B cell (primary cell): ENCODE measurements at regions not wholly inside any gene's neighbourhood (a gene's known extent, or its start where the extent isn't known, plus 50 kb on each side); places are given as distances from the start of the nearest gene placed in this dataset.

Source experiments
- ATAC-seq: fragments of 200-7000 bp; cut with Tn5 transposase; one replicate; pipeline ENCODE4 v1.10.0; 2021; ENCODE audit warnings: low read depth, mild to moderate bottlenecking, moderate number of reproducible peaks, moderate library complexity
- CTCF ChIA-PET: fragments of 350-600 bp; sonication (Branson Sonifier 250); formaldehyde crosslinking; loops from one replicate; lab custom pipeline; 2021; ENCODE audit warnings: antibody characterized with exemption, inconsistent platforms; lab: Charles Lee
- POLR2A ChIA-PET: fragments of 350-600 bp; sonication (Branson Sonifier 250); formaldehyde crosslinking; loops from one replicate; lab custom pipeline; 2021; ENCODE audit warnings: antibody characterized with exemption; lab: Charles Lee
- DNase-seq: peaks from one replicate; pipeline ENCODE4 v3.0.0; 2013
- H2AFZ ChIP-seq: 2 replicates; pipeline ENCODE4 v1.6.1; 2012; ENCODE audit warnings: mild to moderate bottlenecking, low read depth, low read length; ENCODE audit not compliant: insufficient read depth, poor library complexity, severe bottlenecking
- H3K27ac ChIP-seq, 2 donors: 1 replicate in 1 of 2; 2 replicates in 1 of 2; pipeline ENCODE4 v1.5.1; 2012 to 2013; ENCODE audit warnings: low read length in 2 of 2, mild to moderate bottlenecking in 2 of 2, moderate library complexity in 1 of 2
- H3K27me3 ChIP-seq, 4 experiments: fragments of 200-600 bp in 1 of 4; sonication (generic) in 1 of 4; replicated peaks in 1 of 4; 1 replicate in 2 of 4; 2 replicates in 2 of 4; pipeline versions ENCODE4 v1.6.1 to v1.7.0; 2013 to 2016; ENCODE audit warnings: low read length in 3 of 4, mild to moderate bottlenecking in 2 of 4, mixed read lengths in 1 of 4, moderate library complexity in 1 of 4; ENCODE audit not compliant: insufficient read depth in 4 of 4, control insufficient read depth in 3 of 4; ENCODE audit errors: control extremely low read depth in 1 of 4
- H3K36me3 ChIP-seq, 2 experiments: replicated peaks in 1 of 2; 1 replicate in 1 of 2; 2 replicates in 1 of 2; pipeline versions ENCODE4 v1.6.1 to v1.7.1; 2013; ENCODE audit warnings: low read length in 1 of 2; ENCODE audit not compliant: insufficient read depth in 2 of 2, control insufficient read depth in 1 of 2; ENCODE audit errors: control extremely low read depth in 1 of 2, extremely low read depth in 1 of 2
- H3K4me1 ChIP-seq, 2 donors: fragments of 200-600 bp in 1 of 2; sonication (generic) in 1 of 2; 1 replicate in 1 of 2; 2 replicates in 1 of 2; pipeline versions ENCODE4 v1.5.1 to v1.6.1; 2013 to 2017; ENCODE audit warnings: low read length in 2 of 2; ENCODE audit not compliant: control insufficient read depth in 2 of 2, insufficient read depth in 2 of 2
- H3K4me2 ChIP-seq: replicated peaks from 2 replicates; pipeline ENCODE3; 2012; ENCODE audit warnings: mild to moderate bottlenecking, low read depth, low read length; ENCODE audit not compliant: poor library complexity, severe bottlenecking
- H3K4me3 ChIP-seq, 5 experiments: fragments of 200-600 bp in 1 of 5; sonication (generic) in 1 of 5; 1 replicate in 3 of 5; 2 replicates in 2 of 5; pipeline versions ENCODE4 v1.5.1 to v1.7.0; 2011 to 2016; ENCODE audit warnings: low read length in 4 of 5, mild to moderate bottlenecking in 4 of 5, low read depth in 2 of 5, control low read depth in 1 of 5, moderate library complexity in 1 of 5; ENCODE audit not compliant: insufficient read depth in 1 of 5; ENCODE audit errors: control extremely low read depth in 1 of 5, extremely low read depth in 1 of 5
- H3K79me2 ChIP-seq: fragments of 200-600 bp; sonication (generic); one replicate; pipeline ENCODE4 v1.6.0; 2016; ENCODE audit warnings: low read length; ENCODE audit not compliant: control insufficient read depth, insufficient read depth
- H3K9ac ChIP-seq: fragments of 200-600 bp; sonication (generic); 2 replicates; pipeline ENCODE4 v1.6.1; 2017; ENCODE audit warnings: mild to moderate bottlenecking, low read length, moderate library complexity
- H3K9me3 ChIP-seq, 3 donors: one replicate each; pipeline versions ENCODE4 v1.6.1 to v1.7.1; 2013; ENCODE audit warnings: low read length in 2 of 3; ENCODE audit not compliant: control insufficient read depth in 2 of 3, insufficient read depth in 1 of 3; ENCODE audit errors: control extremely low read depth in 1 of 3
- H4K20me1 ChIP-seq: 2 replicates; pipeline ENCODE4 v1.6.0; 2012; ENCODE audit warnings: mild to moderate bottlenecking, low read length; ENCODE audit not compliant: insufficient read depth, control insufficient read depth, poor library complexity, severe bottlenecking
- H3K27ac Mint-ChIP-seq: one replicate; pipeline ENCODE4 v1.8.0; 2021; ENCODE audit warnings: mixed read lengths
- H3K27me3 Mint-ChIP-seq: one replicate; pipeline ENCODE4 v1.8.0; 2021; ENCODE audit warnings: mixed read lengths
- H3K4me1 Mint-ChIP-seq: one replicate; pipeline ENCODE4 v1.8.0; 2021; ENCODE audit warnings: mixed read lengths
- H3K4me3 Mint-ChIP-seq: one replicate; pipeline ENCODE4 v1.8.0; 2021; ENCODE audit warnings: mixed read lengths
- H3K9me3 Mint-ChIP-seq: one replicate; pipeline ENCODE4 v1.8.0; 2022; ENCODE audit warnings: mixed read lengths; ENCODE audit not compliant: insufficient read depth
- EZH2 ChIP-seq: IDR thresholded peaks from 2 replicates; pipeline ENCODE4 v1.6.1; 2012; ENCODE audit warnings: borderline replicate concordance, low read depth, mild to moderate bottlenecking, moderate library complexity, low read length; ENCODE audit not compliant: insufficient read depth, poor library complexity, severe bottlenecking
- WGBS: methylation state at CpG from one replicate; pipeline ENCODE4 v1.1.5; 2013; ENCODE audit warnings: missing lambda C conversion rate; ENCODE audit not compliant: insufficient coverage; 5-methylcytosine and 5-hydroxymethylcytosine counted together
- intact Hi-C: fragments of 100-400 bp; cut with micrococcal nuclease; formaldehyde crosslinking; loops from one replicate; pipeline ENCODE4 v1.10.0; 2022
- TF ChIP-seq, protein P1 (sequence below): fragments of 200-600 bp; IDR thresholded peaks from one replicate; pipeline ENCODE4 v1.8.0; 2022; ENCODE audit warnings: antibody characterized with exemption, mild to moderate bottlenecking

DNA sequence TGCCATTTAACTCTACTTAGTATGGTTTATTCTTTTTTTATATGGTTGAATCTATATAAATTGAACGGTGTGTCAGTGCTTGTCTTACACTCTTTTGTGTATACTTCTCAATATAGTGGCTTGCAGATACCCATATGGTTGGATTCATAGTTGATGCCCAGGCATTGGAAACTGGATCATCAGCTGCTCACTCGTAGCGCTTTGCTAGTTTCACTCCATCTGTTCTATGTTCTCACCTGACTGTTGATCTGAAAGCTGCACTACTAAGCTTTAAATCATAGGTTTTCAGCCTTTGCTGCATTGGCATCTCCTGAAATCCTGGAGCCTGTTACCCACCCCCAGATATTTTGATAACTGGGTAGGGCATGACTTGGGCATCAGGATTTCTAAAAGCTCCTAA lies 121.6 kb upstream of the DCLK2 start:
- Histone ChIP-seq H3K4me3 (no peak overlapping the region), H3K27me3 (no peaks in the 10 kb centered on the region), H3K9me3 (no peaks in the 10 kb centered on the region), H3K27ac (no peak overlapping the region), H3K79me2 (no peaks in the 10 kb centered on the region), H3K36me3 (no peaks in the 10 kb centered on the region), H3K4me1 (no peaks in the 10 kb centered on the region), H4K20me1 (no peaks in the 10 kb centered on the region), H2AFZ (no peak overlapping the region), H3K9ac (no peak overlapping the region), H3K4me2 (no peak overlapping the region)
- Mint-ChIP-seq H3K9me3 (no peaks in the 10 kb centered on the region), H3K27me3 (peaks cover 5% of the 10 kb centered on the region), H3K27ac (no peak overlapping the region), H3K4me1 (no peaks in the 10 kb centered on the region), H3K4me3 (no peak overlapping the region)
- no peak for TF ChIP-seq EZH2
- TF ChIP-seq, protein P1, sequence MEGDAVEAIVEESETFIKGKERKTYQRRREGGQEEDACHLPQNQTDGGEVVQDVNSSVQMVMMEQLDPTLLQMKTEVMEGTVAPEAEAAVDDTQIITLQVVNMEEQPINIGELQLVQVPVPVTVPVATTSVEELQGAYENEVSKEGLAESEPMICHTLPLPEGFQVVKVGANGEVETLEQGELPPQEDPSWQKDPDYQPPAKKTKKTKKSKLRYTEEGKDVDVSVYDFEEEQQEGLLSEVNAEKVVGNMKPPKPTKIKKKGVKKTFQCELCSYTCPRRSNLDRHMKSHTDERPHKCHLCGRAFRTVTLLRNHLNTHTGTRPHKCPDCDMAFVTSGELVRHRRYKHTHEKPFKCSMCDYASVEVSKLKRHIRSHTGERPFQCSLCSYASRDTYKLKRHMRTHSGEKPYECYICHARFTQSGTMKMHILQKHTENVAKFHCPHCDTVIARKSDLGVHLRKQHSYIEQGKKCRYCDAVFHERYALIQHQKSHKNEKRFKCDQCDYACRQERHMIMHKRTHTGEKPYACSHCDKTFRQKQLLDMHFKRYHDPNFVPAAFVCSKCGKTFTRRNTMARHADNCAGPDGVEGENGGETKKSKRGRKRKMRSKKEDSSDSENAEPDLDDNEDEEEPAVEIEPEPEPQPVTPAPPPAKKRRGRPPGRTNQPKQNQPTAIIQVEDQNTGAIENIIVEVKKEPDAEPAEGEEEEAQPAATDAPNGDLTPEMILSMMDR: no peak
- intact Hi-C loops: no loop called here
- DNase-seq: no peak
- ChIA-PET CTCF (no interaction called here), POLR2A (no interaction called here)
- no peak for ATAC-seq
- 100% methylated on average over 2 of the region's 3 CpGs for WGBS

DNA sequence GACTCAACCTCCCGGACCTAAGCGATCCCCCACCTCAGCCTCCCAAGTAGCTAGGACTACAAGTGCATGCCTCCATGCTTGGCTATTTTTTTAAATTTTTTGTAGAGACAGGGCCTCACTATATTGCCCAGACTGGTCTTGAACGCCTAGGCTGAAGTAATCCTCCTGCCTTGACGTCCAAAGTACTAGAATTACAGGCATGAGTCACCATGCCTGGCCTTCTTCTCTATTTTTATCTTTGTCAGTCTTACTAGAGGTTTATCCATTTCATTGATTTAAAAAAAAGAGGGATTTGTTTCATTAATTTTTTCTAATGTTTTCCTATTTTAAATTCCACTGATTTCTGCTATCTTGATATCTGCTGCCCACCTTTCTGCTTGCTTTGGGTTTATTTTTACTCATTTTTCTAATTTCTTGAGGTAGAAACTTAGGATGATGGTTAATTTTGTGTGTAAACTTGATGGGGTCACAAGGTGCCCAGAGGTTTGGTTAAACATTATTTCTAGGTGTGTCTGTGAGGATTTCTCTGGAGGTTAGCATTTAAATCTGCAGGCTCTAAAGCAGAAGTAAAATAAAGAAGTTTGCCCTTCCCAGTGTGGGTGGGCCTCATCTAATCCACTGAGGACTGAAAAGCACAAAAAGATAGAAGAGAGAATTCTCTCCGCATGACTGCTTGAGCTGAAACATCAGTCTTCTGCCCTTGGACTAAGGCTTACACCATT lies 116.2 kb upstream of the DCLK2 start:
- POLR2A ChIA-PET: no interaction called here
- Histone ChIP-seq H3K27me3 (peaks cover 0 to 3% (median 0%) of the 10 kb centered on the region in 4 experiments), H4K20me1 (no peaks in the 10 kb centered on the region), H3K36me3 (no peaks in the 10 kb centered on the region), H2AFZ (no peak overlapping the region), H3K79me2 (no peaks in the 10 kb centered on the region), H3K9ac (no peak overlapping the region), H3K4me3 (no peak overlapping the region), H3K27ac (no peak overlapping the region), H3K4me1 (no peaks in the 10 kb centered on the region), H3K4me2 (no peak overlapping the region), H3K9me3 (no peaks in the 10 kb centered on the region)
- H3K9me3 Mint-ChIP-seq: no peaks in the 10 kb centered on the region
- WGBS: 90% methylated on average over 4 of the region's 5 CpGs
- no peak overlapping the region for H3K4me3 Mint-ChIP-seq
- no peak for ATAC-seq
- CTCF ChIA-PET: interaction anchor here (0.6 kb wide), 1 partner anchor 50 kb away, joined by 3 read pairs; no protein-coding TSS in a partner anchor
- no peak overlapping the region for H3K27ac Mint-ChIP-seq
- intact Hi-C loops: no loop called here
- peaks cover 5% of the 10 kb centered on the region for H3K27me3 Mint-ChIP-seq
- no peak for DNase-seq
- H3K4me1 Mint-ChIP-seq: no peaks in the 10 kb centered on the region
- TF ChIP-seq, protein P1: no peak
- no peak for TF ChIP-seq EZH2
